Tibial artery (tissue), 4 donors: ENCODE measurements at regions not wholly inside any gene's neighbourhood (a gene's known extent, or its start where the extent isn't known, plus 50 kb on each side); places are given as distances from the start of the nearest gene placed in this dataset.

Source experiments
- DNase-seq, 2 donors: peaks; one replicate each; pipeline ENCODE4 v3.0.0-alpha.2; 2019
- H3K27ac ChIP-seq, 2 donors: fragments of 200-600 bp; sonication (generic) in 1 of 2; 1 replicate in 1 of 2; 2 replicates in 1 of 2; pipeline ENCODE4 v1.5.1; 2018 to 2019; ENCODE audit warnings: mild to moderate bottlenecking in 1 of 2
- H3K27me3 ChIP-seq, 2 donors: fragments of 200-600 bp; sonication (generic) in 1 of 2; one replicate each; pipeline versions ENCODE4 v1.5.1 to v1.6.0; 2016 to 2019
- H3K36me3 ChIP-seq, 3 donors: fragments of 200-600 bp; sonication (generic) in 2 of 3; one replicate each; pipeline ENCODE4 v1.5.1; 2016 to 2019; ENCODE audit warnings: mild to moderate bottlenecking in 2 of 3
- H3K4me1 ChIP-seq, 4 donors: fragments of 200-600 bp; sonication (generic) in 2 of 4; 1 replicate in 3 of 4; 2 replicates in 1 of 4; pipeline ENCODE4 v1.5.1; 2016 to 2019
- H3K4me3 ChIP-seq, 2 donors: fragments of 200-600 bp; sonication (generic) in 1 of 2; 1 replicate in 1 of 2; 2 replicates in 1 of 2; pipeline ENCODE4 v1.5.1; 2018 to 2019; ENCODE audit warnings: mild to moderate bottlenecking in 2 of 2
- H3K9me3 ChIP-seq, 3 donors: fragments of 200-600 bp; sonication (generic) in 1 of 3; one replicate each; pipeline ENCODE4 v1.5.1; 2016 to 2019
- intact Hi-C: fragments of 100-400 bp; cut with DNase I; formaldehyde crosslinking; loops from one replicate; pipeline ENCODE4 v1.15.0; 2023; ENCODE audit warnings: low total_unique reads
- TF ChIP-seq, protein P1 (sequence below), 2 experiments: fragments of 200-600 bp in 1 of 2; fragments of 450-650 bp in 1 of 2; IDR thresholded peaks; one replicate each; pipeline ENCODE4 v1.5.1; 2017 to 2019; ENCODE audit warnings: antibody characterized with exemption in 2 of 2, mild to moderate bottlenecking in 1 of 2, moderate library complexity in 1 of 2

DNA sequence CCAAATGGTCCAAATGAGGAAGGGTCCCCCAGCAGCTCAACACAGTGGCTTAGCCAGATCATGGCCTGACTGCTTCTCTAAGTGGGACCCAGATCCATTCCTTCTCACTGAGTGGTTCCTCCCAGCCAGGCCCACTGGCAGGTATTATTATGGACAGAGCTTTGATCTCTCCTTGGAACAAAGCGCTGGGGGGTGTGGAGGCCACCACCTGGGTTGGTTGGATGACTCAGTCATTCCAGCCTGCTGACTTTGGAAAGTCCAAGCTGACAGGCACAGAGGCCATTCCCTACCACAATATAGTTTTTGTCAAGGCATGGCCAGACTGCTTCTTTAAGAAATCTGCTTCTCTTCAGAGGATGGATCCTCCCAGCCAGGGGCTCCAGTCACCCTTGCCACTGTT lies 341.1 kb downstream of the BTG1 start:
- no peak for DNase-seq
- Histone ChIP-seq H3K27me3 (no peaks in the 10 kb centered on the region), H3K9me3 (peaks cover 0 to 24% (median 12%) of the 10 kb centered on the region in 3 donors), H3K4me3 (no peak overlapping the region), H3K27ac (no peak overlapping the region), H3K4me1 (no peaks in the 10 kb centered on the region), H3K36me3 (no peaks in the 10 kb centered on the region)
- intact Hi-C loops = no loop called here
- TF ChIP-seq, protein P1, sequence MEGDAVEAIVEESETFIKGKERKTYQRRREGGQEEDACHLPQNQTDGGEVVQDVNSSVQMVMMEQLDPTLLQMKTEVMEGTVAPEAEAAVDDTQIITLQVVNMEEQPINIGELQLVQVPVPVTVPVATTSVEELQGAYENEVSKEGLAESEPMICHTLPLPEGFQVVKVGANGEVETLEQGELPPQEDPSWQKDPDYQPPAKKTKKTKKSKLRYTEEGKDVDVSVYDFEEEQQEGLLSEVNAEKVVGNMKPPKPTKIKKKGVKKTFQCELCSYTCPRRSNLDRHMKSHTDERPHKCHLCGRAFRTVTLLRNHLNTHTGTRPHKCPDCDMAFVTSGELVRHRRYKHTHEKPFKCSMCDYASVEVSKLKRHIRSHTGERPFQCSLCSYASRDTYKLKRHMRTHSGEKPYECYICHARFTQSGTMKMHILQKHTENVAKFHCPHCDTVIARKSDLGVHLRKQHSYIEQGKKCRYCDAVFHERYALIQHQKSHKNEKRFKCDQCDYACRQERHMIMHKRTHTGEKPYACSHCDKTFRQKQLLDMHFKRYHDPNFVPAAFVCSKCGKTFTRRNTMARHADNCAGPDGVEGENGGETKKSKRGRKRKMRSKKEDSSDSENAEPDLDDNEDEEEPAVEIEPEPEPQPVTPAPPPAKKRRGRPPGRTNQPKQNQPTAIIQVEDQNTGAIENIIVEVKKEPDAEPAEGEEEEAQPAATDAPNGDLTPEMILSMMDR (IDR thresholded peaks at IDR 0.05) = no peak

DNA sequence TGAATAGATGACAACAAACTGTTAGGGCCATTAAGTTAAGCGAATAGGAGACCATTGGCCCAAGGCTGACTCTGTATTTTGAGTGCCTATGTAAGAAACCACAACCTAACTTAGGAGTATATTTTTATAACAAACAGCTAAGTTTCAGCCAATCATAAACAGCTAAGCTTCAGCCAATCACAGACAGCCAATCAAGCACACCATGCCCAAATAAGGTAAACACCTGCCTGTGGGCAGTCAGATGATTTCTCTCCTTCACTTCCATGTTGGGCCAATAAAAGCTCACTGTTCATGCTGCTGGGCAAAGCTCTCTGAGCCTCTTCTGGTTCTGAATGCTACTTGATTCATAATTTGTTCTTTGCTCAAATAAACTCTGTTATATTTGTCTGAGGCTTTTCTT lies 344.6 kb downstream of the BTG1 start:
- H3K9me3 ChIP-seq = peaks cover 0 to 14% (median 8%) of the 10 kb centered on the region in 3 donors
- H3K27ac ChIP-seq = no peak overlapping the region
- TF ChIP-seq, protein P1 (IDR thresholded peaks at IDR 0.05) = no peak
- H3K4me1 ChIP-seq = no peaks in the 10 kb centered on the region
- no peaks in the 10 kb centered on the region for H3K36me3 ChIP-seq
- DNase-seq = no peak
- no peak overlapping the region for H3K4me3 ChIP-seq
- no peaks in the 10 kb centered on the region for H3K27me3 ChIP-seq
- intact Hi-C loops = no loop called here

DNA sequence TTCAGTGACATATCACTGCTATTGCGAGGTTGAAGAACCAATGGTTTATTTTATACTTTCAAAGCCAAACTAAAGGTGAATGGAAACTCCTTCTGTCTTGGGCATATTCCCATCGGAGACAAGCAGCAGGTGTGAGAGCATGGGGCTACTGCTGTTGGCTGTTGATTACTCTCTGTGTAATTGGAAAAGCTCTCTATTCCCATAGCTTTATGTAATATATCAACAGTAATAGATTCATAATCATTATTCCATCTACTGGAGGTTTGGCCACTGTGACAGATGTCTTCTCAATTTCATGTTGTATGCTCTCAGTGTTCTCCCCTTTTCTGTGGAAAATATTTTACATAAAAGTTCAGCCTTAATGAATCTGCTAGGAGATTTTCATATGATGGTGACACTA lies 352.0 kb downstream of the BTG1 start:
- H3K36me3 ChIP-seq = no peaks in the 10 kb centered on the region
- no peak for DNase-seq
- no peak overlapping the region for H3K4me3 ChIP-seq
- H3K27me3 ChIP-seq = no peaks in the 10 kb centered on the region
- H3K9me3 ChIP-seq = no peaks in the 10 kb centered on the region
- H3K4me1 ChIP-seq = no peaks in the 10 kb centered on the region
- TF ChIP-seq, protein P1 (IDR thresholded peaks at IDR 0.05) = no peak
- no peak overlapping the region for H3K27ac ChIP-seq
- intact Hi-C loops = no loop called here

DNA sequence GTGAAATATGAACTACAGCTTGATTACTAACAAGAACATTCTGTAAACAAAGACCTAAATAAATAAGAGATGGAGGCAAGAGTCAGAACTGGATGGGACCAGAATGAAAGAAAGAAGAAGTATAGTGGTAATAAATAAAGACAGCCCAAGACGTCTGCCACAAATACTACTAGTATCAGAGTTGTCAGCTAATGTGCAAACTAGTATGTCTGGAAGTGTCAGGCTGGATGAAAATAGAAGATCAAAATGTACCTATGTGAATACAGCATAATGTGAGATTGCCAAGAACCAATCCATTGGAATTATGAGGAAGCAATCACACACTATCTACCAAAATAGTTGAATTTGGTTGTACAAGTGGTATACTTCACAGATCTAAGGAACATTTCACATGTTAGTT lies 353.0 kb downstream of the BTG1 start:
- Histone ChIP-seq H3K4me1 (no peaks in the 10 kb centered on the region), H3K27ac (no peak overlapping the region), H3K27me3 (no peaks in the 10 kb centered on the region), H3K4me3 (no peak overlapping the region), H3K9me3 (no peaks in the 10 kb centered on the region), H3K36me3 (no peaks in the 10 kb centered on the region)
- TF ChIP-seq, protein P1 (IDR thresholded peaks at IDR 0.05) = no peak
- intact Hi-C loops = no loop called here
- DNase-seq = no peak

DNA sequence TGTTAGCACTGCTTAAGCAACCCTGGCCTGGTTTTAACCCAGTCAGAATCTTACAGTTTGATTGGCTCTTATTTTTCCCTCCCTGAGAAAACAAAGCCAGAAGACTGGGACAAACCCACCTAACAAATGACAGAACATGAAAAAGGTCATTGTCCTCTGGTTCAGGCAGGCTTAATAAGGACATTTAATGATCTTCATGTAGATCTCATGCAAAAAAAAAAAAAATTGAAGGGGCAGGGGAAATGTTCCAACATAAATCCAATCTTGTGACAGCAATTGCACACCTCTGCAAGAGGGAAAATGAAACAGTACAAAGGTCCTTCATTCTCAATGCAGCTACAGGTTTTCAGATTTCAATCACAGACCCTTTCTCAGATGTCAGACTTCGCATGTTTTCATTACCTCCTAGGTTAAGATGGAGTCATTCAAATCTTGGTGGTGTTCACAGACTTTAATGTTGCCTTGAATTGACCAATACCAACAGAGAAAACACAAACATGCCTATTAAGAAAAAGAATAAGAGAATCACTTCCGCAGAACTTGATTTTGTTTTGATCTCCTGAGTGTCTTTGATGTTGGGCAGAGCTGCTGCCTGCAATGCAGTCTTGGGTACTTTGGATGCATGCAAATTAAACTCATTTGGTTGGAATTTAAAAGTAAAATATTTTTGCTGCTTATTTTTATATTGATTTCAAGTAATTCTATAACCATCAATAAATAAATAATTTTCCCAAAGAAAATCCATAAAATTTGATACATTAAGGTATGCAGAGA lies 359.0 kb downstream of the BTG1 start:
- no peak for DNase-seq
- Histone ChIP-seq H3K4me3 (no peak overlapping the region), H3K9me3 (no peaks in the 10 kb centered on the region), H3K27ac (no peak overlapping the region), H3K27me3 (no peaks in the 10 kb centered on the region), H3K36me3 (no peaks in the 10 kb centered on the region), H3K4me1 (no peaks in the 10 kb centered on the region)
- TF ChIP-seq, protein P1 (IDR thresholded peaks at IDR 0.05) = no peak
- intact Hi-C loops = no loop called here
